ENCODE measurements at regions not wholly inside any gene's neighbourhood (a gene's known extent, or its start where the extent isn't known, plus 50 kb on each side); places are given as distances from the start of the nearest gene placed in this dataset.

- DNase-seq (ENCODE audit: low read depth), result no peak
- TF ChIP-seq, protein P1, sequence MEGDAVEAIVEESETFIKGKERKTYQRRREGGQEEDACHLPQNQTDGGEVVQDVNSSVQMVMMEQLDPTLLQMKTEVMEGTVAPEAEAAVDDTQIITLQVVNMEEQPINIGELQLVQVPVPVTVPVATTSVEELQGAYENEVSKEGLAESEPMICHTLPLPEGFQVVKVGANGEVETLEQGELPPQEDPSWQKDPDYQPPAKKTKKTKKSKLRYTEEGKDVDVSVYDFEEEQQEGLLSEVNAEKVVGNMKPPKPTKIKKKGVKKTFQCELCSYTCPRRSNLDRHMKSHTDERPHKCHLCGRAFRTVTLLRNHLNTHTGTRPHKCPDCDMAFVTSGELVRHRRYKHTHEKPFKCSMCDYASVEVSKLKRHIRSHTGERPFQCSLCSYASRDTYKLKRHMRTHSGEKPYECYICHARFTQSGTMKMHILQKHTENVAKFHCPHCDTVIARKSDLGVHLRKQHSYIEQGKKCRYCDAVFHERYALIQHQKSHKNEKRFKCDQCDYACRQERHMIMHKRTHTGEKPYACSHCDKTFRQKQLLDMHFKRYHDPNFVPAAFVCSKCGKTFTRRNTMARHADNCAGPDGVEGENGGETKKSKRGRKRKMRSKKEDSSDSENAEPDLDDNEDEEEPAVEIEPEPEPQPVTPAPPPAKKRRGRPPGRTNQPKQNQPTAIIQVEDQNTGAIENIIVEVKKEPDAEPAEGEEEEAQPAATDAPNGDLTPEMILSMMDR (IDR thresholded peaks at IDR 0.05; ENCODE audit: low read length, missing control alignments), result no peak
- no peak overlapping the region for H3K4me3 ChIP-seq (replicated peaks; ENCODE audit: low read depth, low read length)
Measured at GRCh38 chr13:39149896-39150295, 111.6 kb downstream of the NHLRC3 start.

DNA sequence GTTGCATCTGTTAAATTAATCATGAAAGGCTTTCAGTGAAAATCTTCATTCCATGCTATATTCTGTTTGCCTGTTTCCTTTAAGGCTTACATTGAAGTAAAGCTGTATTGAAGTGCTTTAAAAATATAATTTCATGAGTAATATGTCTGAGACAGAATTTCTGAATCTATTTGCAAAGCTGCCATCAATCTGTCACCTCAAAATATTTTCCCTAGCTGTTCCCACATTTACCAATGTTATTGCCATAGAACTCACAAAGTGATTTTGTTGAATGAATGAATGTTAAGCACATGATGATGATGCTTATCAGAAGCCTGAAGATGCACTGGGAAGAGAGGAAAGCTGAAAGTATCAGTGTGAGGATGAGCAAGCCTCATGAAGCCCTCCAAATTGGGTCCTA is 115.8 kb downstream of the NHLRC3 start:
- no peak for DNase-seq (ENCODE audit: low read depth)
- TF ChIP-seq, protein P1 (IDR thresholded peaks at IDR 0.05; ENCODE audit: low read length, missing control alignments), result no peak

DNA sequence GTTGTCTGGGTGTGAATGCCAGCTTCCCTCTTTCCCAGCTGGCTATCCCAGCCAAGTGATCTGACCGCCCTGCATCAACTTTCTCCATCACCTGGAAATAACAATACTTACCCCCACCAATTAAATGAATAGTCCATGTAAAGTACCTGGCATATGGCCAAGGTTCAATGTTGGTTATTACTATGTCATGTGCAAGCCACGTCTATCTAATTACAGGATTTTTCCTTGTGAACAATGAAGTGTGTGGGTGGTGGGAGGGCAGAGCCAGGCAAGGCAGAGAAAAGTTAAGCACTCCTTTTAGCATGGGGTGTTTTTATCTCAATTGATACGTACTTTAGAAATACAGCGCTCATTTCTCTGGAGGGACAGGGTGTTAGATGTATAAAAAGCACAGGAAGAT is 121.1 kb downstream of the NHLRC3 start:
- no peak overlapping the region for H3K4me3 ChIP-seq (replicated peaks; ENCODE audit: low read depth, low read length)
- DNase-seq (ENCODE audit: low read depth), result no peak
- TF ChIP-seq, protein P1 (IDR thresholded peaks at IDR 0.05; ENCODE audit: low read length, missing control alignments), result no peak

More for the DNA sequence above, 115.8 kb downstream of the NHLRC3 start:
- no peak overlapping the region for H3K4me3 ChIP-seq (replicated peaks; ENCODE audit: low read depth, low read length)

DNA sequence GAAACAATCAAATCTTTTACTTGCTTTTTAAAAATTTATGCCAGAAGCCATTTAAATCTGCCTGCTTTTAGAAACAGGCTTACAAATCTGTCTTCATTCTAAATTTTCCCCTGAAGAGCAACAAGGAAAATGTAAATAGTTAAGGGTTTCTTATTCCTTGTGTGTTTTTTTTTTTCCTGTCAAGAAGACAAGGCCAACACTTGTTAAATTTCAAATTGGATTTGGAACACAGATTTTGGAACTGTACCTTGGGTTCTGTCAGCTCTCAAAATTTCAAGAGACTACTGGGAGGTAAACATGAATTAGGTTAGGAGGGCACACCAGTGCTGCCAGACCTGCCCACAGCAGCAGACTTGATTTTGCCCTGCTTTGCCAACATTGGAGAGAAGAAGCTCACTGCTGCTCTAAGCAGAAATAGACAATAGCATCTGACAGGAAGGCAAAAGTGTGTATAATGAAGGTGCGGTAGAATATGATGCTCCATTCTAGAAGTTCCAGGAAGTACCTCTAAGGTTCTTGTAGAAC is 121.7 kb downstream of the NHLRC3 start:
- TF ChIP-seq, protein P1 (IDR thresholded peaks at IDR 0.05; ENCODE audit: low read length, missing control alignments), result no peak
- no peak overlapping the region for H3K4me3 ChIP-seq (replicated peaks; ENCODE audit: low read depth, low read length)
- DNase-seq (ENCODE audit: low read depth), result no peak

DNA sequence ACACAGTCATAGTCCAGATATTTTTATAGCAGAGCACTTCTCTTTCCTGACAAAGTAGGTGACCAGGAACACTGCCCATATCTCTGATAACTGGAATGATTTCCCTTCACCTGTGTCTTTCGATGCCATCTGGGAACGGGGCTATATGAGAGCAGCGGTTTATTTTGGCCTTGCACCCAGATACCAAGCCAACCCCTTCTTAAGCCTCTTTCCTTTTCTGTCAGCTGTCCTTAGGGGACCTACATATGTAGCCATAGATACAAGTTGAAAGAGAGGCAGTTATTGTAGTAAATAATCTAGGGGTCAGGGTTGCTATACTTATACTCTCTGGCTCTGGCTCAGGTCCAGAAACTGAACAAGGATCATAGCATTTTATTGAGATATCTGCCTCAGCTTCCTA is 128.8 kb downstream of the NHLRC3 start:
- TF ChIP-seq, protein P1 (IDR thresholded peaks at IDR 0.05; ENCODE audit: low read length, missing control alignments), result no peak
- H3K4me3 ChIP-seq (replicated peaks; ENCODE audit: low read depth, low read length), result no peak overlapping the region
- DNase-seq (ENCODE audit: low read depth), result no peak

DNA sequence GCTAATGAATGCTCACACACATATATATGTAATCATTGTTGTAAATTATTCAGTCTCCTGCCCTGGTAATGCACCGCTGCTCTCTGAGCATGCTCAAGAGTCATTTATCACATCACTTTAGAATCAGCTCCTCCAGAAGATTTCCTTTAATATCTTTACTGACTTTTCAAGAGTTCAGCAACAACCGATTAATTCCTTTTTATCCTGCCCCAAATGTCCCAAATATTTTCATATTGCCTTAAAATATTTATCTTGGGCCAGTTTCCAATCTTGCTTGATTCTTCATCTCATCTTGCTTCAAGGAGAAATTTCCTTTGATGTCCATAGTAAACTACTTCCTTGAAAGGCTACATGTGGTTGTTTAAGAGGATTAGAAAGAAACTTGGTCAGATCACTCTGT is 132.5 kb downstream of the NHLRC3 start:
- TF ChIP-seq, protein P1 (IDR thresholded peaks at IDR 0.05; ENCODE audit: low read length, missing control alignments), result no peak
- no peak overlapping the region for H3K4me3 ChIP-seq (replicated peaks; ENCODE audit: low read depth, low read length)
- no peak for DNase-seq (ENCODE audit: low read depth)

- DNase-seq (ENCODE audit: low read depth), result no peak
- TF ChIP-seq, protein P1 (IDR thresholded peaks at IDR 0.05; ENCODE audit: low read length, missing control alignments), result no peak
Measured at GRCh38 chr13:39185326-39185725, 147.1 kb downstream of the NHLRC3 start.

More at GRCh38 chr13:39185326-39185725, 147.1 kb downstream of the NHLRC3 start:
- H3K4me3 ChIP-seq (replicated peaks; ENCODE audit: low read depth, low read length), result no peak overlapping the region
